PC-3 (cell line): ENCODE measurements at regions not wholly inside any gene's neighbourhood (a gene's known extent, or its start where the extent isn't known, plus 50 kb on each side); places are given as distances from the start of the nearest gene placed in this dataset.
"Not testable (repeated sequence)": the region's sequence is repeated elsewhere in the genome, so short reads cannot be mapped to it uniquely, and the experiment has no call there.

Experiments used
- EZH2 ChIP-seq: fragments of 300-600 bp; sonication (generic); IDR thresholded peaks from one replicate; pipeline ENCODE4 v1.6.1; 2017; ENCODE audit warnings: antibody characterized with exemption, mild to moderate bottlenecking, low read length; ENCODE audit not compliant: unreplicated experiment
- EZH2phosphoT487 ChIP-seq: fragments of 300-600 bp; sonication (generic); IDR thresholded peaks from 2 replicates; pipeline ENCODE4 v1.6.1; 2018; ENCODE audit warnings: mild to moderate bottlenecking, antibody characterized with exemption, low read length, borderline replicate concordance
- TF ChIP-seq, protein P1 (sequence below): fragments of 300-600 bp; sonication (generic); conservative IDR thresholded peaks from 2 replicates; pipeline ENCODE4 v1.5.1; 2017; ENCODE audit warnings: antibody characterized with exemption, low read depth, mild to moderate bottlenecking, low read length

DNA sequence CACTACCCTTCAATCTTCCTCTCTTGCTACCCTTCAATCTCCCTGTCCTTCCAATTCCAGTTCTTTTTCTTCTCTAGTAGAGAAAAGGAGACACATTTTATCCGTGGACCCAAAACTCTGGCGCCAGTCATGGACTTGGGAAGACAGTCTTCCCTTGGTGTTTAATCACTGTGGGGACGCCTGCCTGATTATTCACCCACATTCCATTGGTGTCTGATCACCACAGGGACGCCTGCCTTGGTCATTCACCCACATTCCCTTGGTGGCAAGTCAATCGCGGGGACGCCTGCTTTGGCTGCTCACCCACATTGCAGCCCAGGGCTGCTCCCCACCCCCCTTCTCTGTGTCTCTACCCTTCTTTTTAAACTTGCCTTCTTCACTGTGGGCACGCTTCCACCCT is 55.9 kb downstream of the BBS10 start:
- TF ChIP-seq, protein P1, sequence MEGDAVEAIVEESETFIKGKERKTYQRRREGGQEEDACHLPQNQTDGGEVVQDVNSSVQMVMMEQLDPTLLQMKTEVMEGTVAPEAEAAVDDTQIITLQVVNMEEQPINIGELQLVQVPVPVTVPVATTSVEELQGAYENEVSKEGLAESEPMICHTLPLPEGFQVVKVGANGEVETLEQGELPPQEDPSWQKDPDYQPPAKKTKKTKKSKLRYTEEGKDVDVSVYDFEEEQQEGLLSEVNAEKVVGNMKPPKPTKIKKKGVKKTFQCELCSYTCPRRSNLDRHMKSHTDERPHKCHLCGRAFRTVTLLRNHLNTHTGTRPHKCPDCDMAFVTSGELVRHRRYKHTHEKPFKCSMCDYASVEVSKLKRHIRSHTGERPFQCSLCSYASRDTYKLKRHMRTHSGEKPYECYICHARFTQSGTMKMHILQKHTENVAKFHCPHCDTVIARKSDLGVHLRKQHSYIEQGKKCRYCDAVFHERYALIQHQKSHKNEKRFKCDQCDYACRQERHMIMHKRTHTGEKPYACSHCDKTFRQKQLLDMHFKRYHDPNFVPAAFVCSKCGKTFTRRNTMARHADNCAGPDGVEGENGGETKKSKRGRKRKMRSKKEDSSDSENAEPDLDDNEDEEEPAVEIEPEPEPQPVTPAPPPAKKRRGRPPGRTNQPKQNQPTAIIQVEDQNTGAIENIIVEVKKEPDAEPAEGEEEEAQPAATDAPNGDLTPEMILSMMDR: not testable (repeated sequence)
- not testable (repeated sequence) for TF ChIP-seq EZH2phosphoT487, EZH2
